Neural progenitor cell (in vitro differentiated cells): ENCODE measurements at regions not wholly inside any gene's neighbourhood (a gene's known extent, or its start where the extent isn't known, plus 50 kb on each side); places are given as distances from the start of the nearest gene placed in this dataset.

Source experiments
- CTCF ChIP-seq: fragments of 200-600 bp; sonication (generic); IDR thresholded peaks from 2 replicates; pipeline ENCODE4 v1.5.1; 2017; ENCODE audit warnings: antibody characterized with exemption, mild to moderate bottlenecking
- EZH2 ChIP-seq: fragments of 200-600 bp; sonication (generic); IDR thresholded peaks from 2 replicates; pipeline ENCODE4 v1.6.1; 2017; ENCODE audit warnings: antibody characterized with exemption, mild to moderate bottlenecking, moderate library complexity

- TF ChIP-seq CTCF (no peak), EZH2 (no peak)
Observed at GRCh38 chr6:79841577-79842375, 105.6 kb downstream of the ELOVL4 start.
